HG03521 (cell line): ENCODE measurements at regions not wholly inside any gene's neighbourhood (a gene's known extent, or its start where the extent isn't known, plus 50 kb on each side); places are given as distances from the start of the nearest gene placed in this dataset.
A peak's percentile ranks its signal among the peaks of the same experiment; 100 is the strongest.
"Not testable (repeated sequence)": the region's sequence is repeated elsewhere in the genome, so short reads cannot be mapped to it uniquely, and the experiment has no call there.

Source experiments
- ATAC-seq: cut with Tn5 transposase; IDR thresholded peaks from one replicate; pipeline ENCODE4 v1.9.1; 2021; ENCODE audit warnings: mild to moderate bottlenecking, moderate library complexity; ENCODE audit not compliant: unreplicated experiment

DNA sequence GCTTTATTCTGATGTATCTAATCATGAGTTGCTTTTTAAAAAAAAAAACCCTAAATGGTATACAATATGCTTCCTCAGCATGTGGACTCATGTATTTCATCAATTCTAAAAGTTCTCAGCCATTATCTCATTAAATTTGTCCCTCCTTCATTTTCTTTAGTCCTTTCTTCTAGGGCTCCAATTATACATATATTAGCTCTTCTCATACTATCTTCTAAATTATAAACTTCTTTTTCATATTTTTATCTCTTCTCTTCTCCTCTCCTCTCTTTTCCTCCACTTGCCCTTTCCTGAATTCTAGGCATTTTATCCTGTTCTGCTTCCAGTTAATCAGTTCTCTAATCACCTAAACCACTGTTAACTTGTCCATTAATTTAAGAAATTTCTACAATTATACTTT is 55.0 kb upstream of the IL33 start:
- ATAC-seq = no peak

DNA sequence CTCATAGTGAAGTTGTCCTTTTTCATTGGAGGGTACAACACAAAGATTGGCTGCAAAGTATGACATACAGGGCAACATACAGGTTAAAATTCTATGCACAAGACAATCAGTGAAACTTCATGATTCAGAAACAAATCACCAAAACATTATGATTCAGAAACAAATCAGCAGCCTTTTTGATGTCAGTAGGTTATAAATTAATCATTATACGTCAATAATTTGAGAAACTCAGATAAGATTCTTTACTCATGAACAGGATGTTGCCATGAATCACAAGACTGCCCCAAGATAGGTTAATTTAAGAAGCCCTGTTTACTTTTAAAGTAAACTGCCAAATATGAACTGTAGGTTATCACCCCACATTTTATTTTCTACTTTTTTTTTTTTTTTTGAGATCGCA is 62.2 kb upstream of the IL33 start:
- no peak for ATAC-seq

DNA sequence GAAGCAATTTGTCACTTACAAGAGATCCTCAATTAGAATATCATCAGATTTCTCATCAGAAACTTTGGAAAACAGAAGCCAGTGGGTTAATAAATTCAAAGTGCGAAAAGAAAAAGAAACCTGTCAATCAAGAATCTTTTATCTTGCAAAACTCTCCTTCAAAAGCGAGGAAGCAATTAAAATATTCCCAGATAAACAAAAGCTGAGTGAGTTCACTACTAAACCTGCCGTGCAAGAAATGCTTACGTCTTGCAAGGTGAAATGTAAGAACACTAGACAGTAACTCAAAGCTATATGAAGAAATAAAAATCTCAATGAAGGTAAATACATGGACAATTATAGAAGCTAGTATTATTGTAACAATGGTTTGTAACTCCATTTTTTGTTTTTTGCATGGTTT is 62.8 kb upstream of the IL33 start:
- no peak for ATAC-seq

DNA sequence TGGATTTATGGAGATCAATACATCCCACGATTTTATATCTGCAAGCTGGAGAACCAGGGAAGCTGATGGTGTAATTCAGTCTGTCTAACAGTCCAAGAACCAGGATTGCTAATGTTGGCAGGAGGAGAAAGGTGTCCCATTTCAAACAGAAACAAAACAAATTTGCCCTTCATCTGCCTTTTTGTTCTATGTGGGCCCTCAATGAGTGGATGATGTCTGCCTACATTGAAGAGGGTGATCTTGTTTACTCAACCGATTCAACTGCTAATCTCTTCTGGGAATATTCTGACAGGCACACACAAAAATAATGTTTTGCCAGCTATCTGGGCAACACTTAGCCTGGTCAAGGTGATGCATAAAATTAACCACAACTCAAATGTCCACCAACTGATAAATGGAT is 65.1 kb upstream of the IL33 start:
- ATAC-seq = no peak

DNA sequence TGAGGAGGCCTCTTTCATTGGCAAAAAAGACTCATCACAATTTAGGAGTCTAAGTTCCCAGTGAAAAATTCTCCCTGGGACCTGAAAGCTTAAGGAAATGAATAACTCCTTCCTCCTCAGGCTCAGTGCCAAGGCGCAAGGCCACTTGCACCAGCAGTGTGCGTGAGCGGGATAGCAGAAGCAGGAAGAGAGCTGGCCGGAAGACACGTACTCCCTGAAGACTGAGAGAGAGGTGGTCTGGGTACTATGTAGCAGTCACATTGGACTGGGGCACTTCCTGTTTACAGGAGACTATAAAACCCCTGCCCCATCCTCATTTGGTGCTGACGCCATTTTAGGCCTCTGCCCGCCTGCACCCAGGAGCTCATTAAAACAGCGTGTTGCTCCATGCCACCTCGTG is 66.3 kb upstream of the IL33 start:
- ATAC-seq = no peak

DNA sequence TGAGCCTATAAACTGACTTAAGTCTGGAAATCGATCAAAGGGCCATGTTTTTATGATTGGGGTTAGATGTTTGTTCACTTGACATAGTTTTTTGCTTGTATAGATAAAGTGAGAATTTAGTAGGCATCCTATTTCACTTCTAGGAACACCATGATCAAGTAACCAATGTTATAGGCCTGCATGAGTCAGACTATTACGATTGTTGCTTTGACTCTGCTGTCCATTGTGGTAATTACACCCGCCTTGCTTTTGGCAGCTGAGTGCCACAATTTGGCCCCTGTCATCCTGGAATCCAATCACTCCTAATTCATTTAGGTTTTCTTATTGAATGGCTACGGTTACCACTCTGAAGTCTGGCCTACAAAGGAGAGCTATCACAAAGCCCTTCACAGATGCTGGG is 67.8 kb upstream of the IL33 start:
- ATAC-seq = no peak

DNA sequence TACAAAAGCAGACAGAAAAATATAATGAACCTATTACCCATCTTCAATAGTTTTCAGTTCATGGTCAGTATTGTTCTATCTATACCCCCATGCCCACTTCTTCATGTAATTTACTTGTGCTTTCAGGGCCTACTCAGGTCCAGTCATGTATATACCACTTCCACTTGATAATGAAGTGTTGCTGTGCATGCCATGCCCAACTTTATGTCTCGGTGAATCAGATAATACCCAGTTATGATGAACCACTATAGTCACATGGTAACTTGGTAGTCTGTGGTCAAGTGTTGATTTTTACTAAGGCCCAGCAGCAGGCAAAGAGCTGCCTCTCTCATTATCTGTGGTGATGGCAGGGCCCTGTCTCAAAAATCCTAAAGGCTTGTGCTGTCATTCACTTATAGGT is 70.7 kb upstream of the IL33 start:
- no peak for ATAC-seq

DNA sequence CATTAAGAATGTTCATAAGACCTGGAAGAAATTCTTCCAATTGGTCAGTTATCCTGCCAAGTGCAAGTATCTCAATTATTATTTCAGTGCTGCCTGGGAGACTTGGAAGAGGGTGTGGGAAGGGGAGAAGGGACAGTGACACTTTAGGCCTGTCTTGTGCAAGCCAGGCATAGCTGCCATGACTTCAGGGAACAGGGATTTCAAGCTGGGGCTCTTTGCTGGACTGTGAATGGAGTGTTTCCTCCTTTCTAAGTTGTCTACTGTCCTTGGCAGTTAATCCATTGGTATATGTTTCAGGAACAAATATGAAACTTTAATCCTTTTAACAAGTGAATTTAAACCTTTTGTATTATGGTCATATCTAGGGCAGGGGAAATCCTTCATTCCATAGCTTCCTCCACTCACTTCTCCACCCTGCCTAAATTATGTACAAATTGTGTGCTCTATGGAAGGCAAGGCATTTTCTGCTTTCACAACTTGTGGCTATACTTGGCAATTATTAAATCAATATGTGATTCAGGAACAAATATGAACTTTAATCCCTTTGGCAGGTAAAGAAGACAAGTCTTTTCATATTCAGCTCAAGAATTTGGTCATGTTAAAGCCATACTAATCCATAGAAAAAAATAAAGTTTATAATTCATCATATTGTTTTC is 72.7 kb upstream of the IL33 start:
- ATAC-seq = no peak

DNA sequence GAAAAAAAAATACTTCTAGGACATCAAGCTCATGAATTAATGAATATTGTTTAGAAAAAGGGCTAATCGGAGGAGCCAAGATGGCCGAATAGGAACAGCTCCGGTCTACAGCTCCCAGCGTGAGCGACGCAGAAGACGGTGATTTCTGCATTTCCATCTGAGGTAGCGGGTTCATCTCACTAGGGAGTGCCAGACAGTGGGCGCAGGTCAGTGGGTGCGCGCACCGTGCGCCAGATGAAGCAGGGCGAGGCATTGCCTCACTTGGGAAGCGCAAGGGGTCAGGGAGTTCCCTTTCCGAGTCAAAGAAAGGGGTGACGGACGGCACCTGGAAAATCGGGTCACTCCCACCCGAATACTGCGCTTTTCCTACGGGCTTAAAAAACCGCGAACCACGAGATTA is 79.8 kb upstream of the IL33 start:
- not testable (repeated sequence) for ATAC-seq

DNA sequence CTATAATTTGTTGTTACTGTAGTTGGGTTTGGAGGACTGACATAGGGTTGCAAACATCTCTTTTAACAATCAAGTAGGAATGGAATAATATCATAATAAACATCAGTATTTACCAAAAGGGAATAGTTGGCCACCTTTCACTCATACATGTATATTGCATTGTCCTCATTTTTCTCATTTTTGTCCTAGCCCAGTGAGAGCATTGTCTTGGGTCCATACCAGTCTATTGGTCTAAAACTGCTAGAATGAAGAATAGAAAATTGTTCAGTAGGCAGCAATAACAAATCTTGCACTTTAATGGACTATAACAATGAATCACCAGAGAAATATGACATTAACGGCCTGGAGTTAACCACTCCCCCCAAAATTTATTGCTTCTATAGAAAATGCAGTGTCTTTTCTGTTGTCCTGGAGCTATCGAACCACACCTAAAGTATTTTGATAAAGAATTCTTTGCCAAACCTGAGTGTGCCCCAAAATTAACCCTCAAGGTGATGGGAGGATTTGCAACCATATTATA is 80.9 kb upstream of the IL33 start:
- ATAC-seq = no peak

DNA sequence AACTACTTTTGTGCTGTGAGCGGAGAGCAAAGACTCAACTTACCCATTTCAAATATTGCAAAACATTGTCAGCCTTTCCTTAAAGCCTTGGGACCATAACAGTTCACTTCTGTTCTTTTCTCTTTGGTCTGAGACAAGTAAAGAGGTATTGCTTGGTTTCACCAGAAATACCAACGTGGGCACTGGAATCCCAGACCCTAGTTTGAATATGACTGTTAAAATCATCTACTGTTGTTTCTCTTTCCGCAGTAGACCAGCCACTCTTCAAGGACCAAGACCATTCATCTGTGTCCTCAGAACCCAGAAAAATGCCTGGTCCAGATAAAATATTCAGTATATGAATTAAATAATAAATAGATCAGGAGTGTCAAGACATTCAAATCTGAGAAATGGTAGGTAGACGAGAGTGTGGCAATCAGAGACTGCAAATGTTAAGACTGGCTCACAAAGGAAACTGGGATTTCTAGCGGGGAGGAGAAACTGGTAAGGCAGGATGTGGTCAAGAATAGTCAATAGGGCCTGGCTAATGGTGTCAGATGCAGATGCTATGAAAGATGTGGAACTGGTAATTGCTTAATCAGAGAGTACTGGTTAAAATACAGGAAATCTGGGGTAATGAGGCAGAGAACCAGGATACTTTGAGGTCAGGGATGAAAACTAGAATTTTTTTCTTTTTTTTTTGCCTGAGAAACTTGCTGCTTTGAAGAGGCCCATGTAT is 82.1 kb upstream of the IL33 start:
- peak; percentile 64 for ATAC-seq

DNA sequence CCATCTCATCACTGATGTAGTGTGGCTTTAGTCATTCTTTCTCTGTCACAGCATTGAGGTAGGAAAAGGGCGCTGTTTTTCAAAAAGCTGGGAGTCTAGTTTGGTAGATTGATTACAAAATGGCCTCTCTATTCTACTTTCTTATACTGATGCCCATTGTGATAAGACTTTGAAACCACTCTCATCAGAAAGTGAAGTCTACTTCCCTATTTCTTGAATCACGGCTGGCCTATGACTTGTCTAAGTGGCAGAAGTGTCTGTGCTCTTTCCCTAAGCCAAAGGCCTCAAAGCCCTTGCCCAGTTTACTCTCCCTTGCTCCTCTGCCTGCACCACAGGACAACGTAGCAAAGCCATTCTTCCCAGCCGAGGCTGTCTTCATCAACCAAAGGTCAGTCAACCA is 83.0 kb upstream of the IL33 start:
- ATAC-seq = no peak

DNA sequence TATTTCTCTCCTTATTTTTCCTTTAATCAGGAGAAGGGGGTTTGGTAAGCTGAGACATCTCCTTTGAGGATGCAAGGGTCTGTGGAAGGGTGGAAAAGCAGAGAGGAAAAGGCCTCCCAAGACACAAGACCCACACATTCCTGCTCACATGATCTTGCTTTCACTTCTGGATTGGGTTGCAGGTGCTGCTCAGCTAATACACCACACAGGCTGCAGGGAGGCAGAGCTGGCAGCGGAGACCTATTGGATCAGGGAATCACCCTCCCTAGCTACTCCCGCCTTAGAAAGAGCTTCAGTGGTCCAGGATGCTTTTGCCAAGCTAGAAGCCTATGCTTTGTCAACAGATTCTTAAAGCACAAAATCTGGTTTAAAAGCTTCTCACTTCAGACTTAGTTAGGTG is 87.6 kb upstream of the IL33 start:
- ATAC-seq = no peak

DNA sequence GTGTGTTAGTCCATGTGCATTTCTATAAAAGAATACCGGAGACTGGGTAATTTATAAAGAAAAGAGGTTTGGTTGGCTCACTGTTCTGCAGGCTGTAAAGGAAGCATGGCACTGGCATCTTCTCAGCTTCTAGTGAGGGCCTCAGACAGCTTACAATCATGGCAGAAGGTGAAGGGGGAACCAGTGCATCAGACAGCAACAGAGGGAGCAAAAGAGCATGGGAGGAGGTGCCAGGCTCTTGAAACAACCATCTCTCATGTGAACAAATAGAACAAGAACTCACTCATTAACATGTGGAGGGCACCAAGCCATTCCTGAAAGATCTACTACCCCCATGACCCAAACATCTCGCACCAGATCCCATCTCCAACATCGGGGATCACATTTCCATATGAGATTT is 89.2 kb upstream of the IL33 start:
- no peak for ATAC-seq

DNA sequence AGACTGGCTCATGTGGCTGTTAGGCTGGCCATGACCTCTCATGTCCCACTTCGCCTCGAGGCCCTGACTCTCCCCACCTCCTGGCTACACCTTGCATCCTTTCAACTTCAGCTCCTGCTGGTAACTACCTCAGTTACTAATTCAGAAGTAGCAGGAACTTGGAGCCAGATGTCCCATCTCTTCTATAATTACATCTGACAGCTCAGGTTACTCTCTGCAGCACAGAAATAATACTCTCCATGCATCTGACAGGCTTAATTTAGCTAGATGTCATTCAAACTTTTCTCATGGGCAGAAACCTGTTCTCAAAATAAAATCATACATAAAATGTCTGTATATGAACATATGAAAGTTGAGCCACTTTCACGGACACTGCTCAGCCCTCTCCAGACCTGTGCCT is 92.2 kb upstream of the IL33 start:
- no peak for ATAC-seq

DNA sequence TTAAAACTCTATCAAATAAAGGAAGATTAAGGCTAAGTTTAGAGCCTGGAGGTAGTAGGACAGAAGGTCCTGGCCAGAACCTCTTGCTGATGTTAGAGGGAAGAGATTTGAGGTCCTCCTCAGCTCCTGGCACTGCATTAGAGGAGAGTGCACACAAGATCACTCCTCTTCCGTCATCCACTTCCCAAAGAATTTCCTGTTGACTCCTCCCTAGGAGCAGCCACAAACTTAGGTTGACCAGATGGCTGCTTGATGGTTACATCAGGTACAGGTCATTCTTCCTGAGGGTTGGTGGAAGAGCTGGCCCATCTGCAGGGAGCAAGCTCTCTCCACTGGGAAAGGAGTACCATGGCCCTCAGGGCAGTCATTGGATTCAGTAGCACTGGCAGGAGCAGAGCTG is 93.9 kb upstream of the IL33 start:
- ATAC-seq = no peak

DNA sequence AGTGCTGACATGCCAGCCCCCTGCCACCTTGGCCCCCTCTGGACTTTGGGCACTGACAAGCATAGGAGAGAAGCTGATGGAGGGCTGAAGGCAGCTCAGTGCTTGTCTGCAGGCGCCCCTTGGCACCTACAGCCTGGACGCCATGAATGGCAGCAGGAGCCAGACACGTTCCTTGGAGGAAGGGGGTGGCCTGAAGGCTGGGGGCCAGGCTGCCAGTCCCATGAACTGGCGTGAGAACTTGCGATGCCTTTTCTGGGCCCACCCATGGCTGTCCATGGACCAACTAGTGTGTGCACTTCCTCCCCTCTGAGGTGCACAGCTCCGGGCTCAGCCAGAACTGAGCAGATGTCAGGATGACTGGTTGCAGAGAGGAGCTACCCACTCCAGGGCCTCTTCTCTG is 99.0 kb upstream of the RANBP6 start:
- no peak for ATAC-seq

DNA sequence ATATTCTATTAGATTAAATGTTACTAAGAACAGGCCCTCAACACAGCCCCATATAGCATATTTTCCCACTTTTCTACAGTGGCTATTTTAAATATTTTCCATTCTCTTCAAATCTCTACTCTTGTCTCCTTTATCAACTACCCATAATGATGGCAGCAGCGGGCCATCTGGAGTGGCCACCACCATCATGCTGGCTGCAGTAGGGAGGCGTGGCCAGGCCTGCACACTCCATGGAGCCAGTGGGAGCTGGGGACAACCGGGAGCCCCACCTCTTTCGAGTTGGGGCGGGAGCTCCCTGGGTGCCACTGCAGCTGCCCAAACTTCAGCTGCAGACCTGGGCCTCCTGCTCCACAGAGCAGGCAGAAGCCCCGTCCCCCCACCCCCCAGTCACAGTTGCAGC is 98.4 kb upstream of the RANBP6 start:
- ATAC-seq = no peak

DNA sequence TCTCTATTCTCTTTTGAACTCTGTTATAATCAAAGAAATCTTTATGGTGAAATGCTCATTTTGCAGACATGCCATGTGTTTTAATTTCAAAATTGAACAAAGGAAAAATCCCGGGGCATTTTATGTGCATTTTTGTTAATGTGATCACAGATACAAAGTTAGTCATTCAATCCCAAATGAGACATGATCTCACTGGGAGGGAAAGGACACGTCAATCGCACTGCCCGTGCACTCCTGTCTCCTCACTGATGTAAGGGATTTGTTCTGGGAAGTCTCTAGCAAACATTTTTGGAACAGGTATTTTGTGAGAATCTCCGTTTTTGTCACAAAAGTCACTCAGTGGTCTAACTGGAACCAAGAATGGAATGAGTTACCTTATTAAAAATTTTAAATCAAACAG is 97.9 kb upstream of the RANBP6 start:
- no peak for ATAC-seq

DNA sequence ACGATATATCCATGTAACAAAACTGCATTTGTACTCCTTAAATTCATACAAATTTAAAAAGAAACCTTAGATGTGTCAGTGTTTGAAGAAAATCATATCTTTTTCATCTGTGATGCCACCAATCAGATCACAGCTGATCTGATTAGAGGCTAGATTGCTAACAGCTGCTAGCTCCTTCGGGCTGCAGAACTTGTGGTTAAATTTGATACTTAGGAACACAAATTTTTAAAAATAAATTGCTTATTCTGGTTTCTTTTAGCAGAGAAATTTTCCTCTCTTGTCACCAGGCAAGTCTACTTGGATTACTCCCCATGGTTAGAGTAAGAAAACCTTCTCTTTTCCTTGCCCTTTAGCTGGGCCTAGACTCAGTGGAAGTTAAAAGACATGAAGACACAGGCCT is 94.6 kb upstream of the RANBP6 start:
- ATAC-seq = no peak

DNA sequence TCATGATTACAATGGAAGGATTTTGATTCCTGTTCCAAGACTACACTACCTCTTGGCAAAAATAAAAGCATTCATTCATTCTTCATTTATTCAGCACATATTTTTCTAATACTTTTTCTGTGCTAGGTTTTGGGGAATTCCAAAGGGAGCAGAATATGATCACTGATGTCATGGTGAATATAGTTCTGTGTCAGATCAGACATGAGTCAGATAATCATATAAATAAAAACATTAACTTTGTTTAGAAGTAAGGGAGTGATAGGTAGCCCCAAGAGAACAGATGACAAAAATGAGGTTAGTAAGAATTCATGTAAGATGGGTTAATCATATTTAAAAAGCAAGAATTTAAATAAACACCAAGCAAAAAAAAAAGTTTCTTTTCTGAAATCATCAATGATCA is 94.1 kb upstream of the RANBP6 start:
- no peak for ATAC-seq

DNA sequence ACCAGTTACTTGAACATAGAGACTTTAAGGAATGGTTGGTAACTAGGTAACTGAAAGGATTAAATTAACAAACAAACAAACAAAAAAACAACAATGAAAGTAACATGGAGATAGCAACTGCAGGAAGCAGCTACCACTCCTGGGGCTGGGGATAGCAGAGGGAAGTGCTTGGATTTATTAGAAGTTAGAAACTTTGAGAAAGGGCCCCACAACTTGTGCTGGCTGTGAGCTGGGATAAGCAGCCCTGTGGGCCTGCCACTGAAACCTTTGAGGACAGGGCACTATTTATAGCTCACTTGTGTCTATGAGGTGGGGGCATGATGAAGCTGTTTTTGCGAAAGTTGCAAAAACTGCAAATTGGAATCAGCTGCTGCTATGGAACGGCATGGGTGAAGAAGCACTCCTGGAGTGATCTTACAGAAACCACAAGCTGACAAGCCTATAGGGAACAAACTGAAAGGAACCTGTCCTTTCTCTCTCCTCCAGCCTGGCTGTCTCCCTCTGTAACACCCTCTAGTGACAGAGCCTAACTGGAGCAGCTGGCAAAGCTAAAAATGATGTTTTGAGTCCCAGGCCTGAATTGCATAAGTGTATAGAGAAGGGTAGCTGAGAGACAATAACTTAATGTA is 91.4 kb upstream of the RANBP6 start:
- peak; percentile 66 for ATAC-seq
